IgD-negative memory B cell (primary cell): ENCODE measurements at regions not wholly inside any gene's neighbourhood (a gene's known extent, or its start where the extent isn't known, plus 50 kb on each side); places are given as distances from the start of the nearest gene placed in this dataset.
A peak's percentile ranks its signal among the peaks of the same experiment; 100 is the strongest.

Experiments
- H3K27ac Mint-ChIP-seq, 3 donors: one replicate each; pipeline ENCODE4 v1.8.0; 2020 to 2022; ENCODE audit warnings: mild to moderate bottlenecking in 3 of 3, mixed read lengths in 3 of 3, moderate library complexity in 1 of 3
- H3K27me3 Mint-ChIP-seq: one replicate; pipeline ENCODE4 v1.8.0; 2021; ENCODE audit warnings: mixed read lengths
- H3K36me3 Mint-ChIP-seq: one replicate; pipeline ENCODE4 v1.8.0; 2020; ENCODE audit warnings: mild to moderate bottlenecking, mixed read lengths
- H3K4me1 Mint-ChIP-seq, 3 donors: one replicate each; pipeline ENCODE4 v1.8.0; 2020 to 2022; ENCODE audit warnings: mixed read lengths in 3 of 3, mild to moderate bottlenecking in 1 of 3
- H3K4me3 Mint-ChIP-seq, 4 donors: one replicate each; pipeline ENCODE4 v1.8.0; 2020 to 2022; ENCODE audit warnings: mild to moderate bottlenecking in 4 of 4, mixed read lengths in 4 of 4, moderate library complexity in 3 of 4
- H3K9me3 Mint-ChIP-seq, 3 donors: one replicate each; pipeline ENCODE4 v1.8.0; 2020 to 2021; ENCODE audit warnings: mixed read lengths in 3 of 3, mild to moderate bottlenecking in 1 of 3

DNA sequence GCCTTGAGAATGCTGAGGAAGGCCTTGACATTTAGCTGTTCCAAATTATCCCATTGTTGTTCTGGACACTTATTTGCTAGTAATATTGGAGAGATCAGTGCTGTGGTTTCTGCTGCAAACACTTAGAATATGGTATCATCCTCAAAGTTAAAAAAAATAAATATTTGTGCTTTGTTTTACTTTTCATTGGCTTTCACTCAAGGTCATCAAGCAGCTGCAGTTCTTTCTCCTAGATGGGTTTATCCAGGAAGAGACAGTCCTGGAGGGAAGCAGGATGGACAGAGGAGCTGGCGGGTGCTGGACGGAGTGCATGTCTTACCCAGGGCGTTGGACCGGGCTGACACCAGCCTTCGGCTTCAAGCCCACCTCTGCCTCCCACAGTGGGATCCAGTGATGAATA is 193.6 kb downstream of the MTRR start:
- H3K27me3 Mint-ChIP-seq: no peaks in the 10 kb centered on the region
- no peaks in the 10 kb centered on the region for H3K36me3 Mint-ChIP-seq
- no peak overlapping the region for H3K4me3 Mint-ChIP-seq

DNA sequence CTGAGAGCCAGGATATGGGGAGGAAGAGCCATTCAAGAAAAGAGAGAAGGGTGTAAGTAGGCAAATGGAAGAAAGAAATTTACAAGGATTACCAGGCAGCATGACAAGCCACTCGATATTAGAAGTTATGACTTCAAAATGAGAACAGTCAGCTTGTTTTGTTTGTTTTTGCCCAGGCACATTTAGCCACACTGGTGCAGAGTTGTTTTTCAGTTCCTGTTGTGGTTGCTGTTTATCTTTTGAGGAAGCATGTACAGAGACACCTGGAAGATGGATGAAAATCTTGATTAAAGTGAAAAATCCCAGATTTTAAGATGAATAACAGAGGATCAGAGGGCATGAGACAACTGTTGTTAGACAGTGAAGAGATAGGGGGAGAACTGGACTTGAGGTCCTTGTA is 199.1 kb downstream of the MTRR start:
- Mint-ChIP-seq H3K9me3 (peaks cover 0 to 1% (median 0%) of the 10 kb centered on the region in 3 donors), H3K4me1 (peaks cover 0 to 3% (median 3%) of the 10 kb centered on the region in 3 donors), H3K36me3 (peaks cover 1% of the 10 kb centered on the region), H3K27me3 (no peaks in the 10 kb centered on the region), H3K27ac (no peak overlapping the region), H3K4me3 (no peak overlapping the region)

More for the DNA sequence above, 193.6 kb downstream of the MTRR start:
- Mint-ChIP-seq H3K9me3 (peaks cover 0 to 1% (median 0%) of the 10 kb centered on the region in 3 donors), H3K4me1 (peaks cover 14 to 18% (median 14%) of the 10 kb centered on the region in 3 donors), H3K27ac (no peak overlapping the region)

GRCh38 chr5:8070138-8070537 is 201.2 kb downstream of the MTRR start:
- H3K4me1 Mint-ChIP-seq: peaks cover 0 to 3% (median 3%) of the 10 kb centered on the region in 3 donors

DNA sequence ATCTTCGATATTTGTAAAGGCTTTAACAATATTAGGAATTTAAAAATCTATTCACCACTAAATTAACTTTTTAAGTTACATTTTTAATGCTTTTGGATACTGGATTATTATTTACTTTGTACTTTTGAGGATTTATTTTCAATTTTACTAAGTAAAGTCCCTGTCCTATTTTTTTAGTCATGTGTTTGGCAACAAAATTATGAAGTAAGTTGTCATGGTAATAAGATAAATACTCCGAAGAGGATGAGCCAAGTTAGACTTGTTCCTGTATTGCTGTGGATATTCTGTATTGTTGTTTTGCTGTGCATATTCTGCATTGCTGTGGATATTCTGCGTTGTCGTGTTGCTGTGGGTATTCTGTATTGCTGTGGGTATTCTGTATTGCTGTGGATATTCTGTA is 210.1 kb downstream of the MTRR start:
- no peaks in the 10 kb centered on the region for H3K9me3 Mint-ChIP-seq
- peaks cover 3% of the 10 kb centered on the region for H3K27me3 Mint-ChIP-seq
- no peaks in the 10 kb centered on the region for H3K36me3 Mint-ChIP-seq
- H3K4me1 Mint-ChIP-seq: peaks cover 5 to 11% (median 5%) of the 10 kb centered on the region in 3 donors
- no peak overlapping the region for H3K4me3 Mint-ChIP-seq
- no peak overlapping the region for H3K27ac Mint-ChIP-seq

More at GRCh38 chr5:8070138-8070537, 201.2 kb downstream of the MTRR start:
- Mint-ChIP-seq H3K27me3 (no peaks in the 10 kb centered on the region), H3K36me3 (peaks cover 1% of the 10 kb centered on the region), H3K27ac (no peak overlapping the region), H3K9me3 (peaks cover 0 to 1% (median 0%) of the 10 kb centered on the region in 3 donors), H3K4me3 (no peak overlapping the region)

GRCh38 chr5:8081179-8081578 is 212.2 kb downstream of the MTRR start:
- H3K27me3 Mint-ChIP-seq: peaks cover 3% of the 10 kb centered on the region
- no peaks in the 10 kb centered on the region for H3K36me3 Mint-ChIP-seq
- H3K9me3 Mint-ChIP-seq: no peaks in the 10 kb centered on the region
- peak overlapping the region in 2 of 3 donors; percentile 68 to 73 for H3K27ac Mint-ChIP-seq
- peak overlapping the region in 2 of 4 donors; percentile 34 to 85 for H3K4me3 Mint-ChIP-seq
- peaks cover 5 to 11% (median 5%) of the 10 kb centered on the region in 3 donors for H3K4me1 Mint-ChIP-seq

DNA sequence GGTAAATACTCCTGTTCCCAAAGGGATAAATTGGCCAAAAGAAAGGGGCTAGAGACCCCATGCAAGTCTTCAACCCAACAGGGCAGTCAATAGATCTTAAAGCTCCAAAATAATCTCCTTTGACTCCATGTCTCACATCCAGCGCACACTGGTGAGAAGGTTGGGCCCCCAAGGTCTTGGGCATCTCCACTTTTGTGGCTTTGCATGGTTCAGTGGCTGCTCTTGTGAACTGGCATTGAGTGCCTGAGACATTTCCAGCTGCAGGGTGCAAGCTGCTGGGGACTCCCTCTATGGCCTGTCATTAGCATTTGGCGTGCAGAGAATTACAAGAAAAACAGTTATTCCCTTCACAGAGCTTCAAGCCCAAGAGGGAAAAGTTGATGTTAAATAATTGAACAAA is 224.7 kb downstream of the MTRR start:
- H3K27me3 Mint-ChIP-seq: no peaks in the 10 kb centered on the region
- H3K9me3 Mint-ChIP-seq: peaks cover 0 to 4% (median 3%) of the 10 kb centered on the region in 3 donors
- no peak overlapping the region for H3K4me3 Mint-ChIP-seq
- H3K4me1 Mint-ChIP-seq: no peaks in the 10 kb centered on the region
- H3K36me3 Mint-ChIP-seq: no peaks in the 10 kb centered on the region
- H3K27ac Mint-ChIP-seq: peak overlapping the region in 1 of 3 donors; percentile 14

DNA sequence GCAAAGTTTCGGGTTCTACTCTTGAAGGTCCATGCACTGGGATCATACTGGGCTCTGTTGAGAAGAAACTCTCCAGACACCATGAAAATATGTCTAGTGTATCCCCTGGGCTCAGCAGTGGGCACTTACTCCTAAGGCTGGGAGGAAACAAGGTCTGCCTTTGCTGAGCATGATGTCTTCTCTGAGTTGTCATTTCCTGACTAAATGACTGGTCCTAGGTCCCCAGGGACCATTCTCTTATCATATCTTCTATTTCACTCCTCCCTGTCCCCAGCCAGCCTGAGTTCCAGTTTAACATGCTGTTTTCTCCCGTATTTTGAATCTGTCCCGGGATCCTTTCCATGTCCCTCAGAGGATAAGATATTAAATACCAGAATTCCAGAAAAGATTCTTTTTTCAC is 225.4 kb downstream of the MTRR start:
- H3K36me3 Mint-ChIP-seq: no peaks in the 10 kb centered on the region

GRCh38 chr5:8097146-8097545 is 228.2 kb downstream of the MTRR start:
- H3K36me3 Mint-ChIP-seq: no peaks in the 10 kb centered on the region
- H3K9me3 Mint-ChIP-seq: peaks cover 0 to 3% (median 2%) of the 10 kb centered on the region in 3 donors
- H3K27me3 Mint-ChIP-seq: no peaks in the 10 kb centered on the region
- H3K4me3 Mint-ChIP-seq: no peak overlapping the region
- peak overlapping the region in 1 of 3 donors; percentile 1 for H3K27ac Mint-ChIP-seq
- H3K4me1 Mint-ChIP-seq: no peaks in the 10 kb centered on the region

More for the DNA sequence above, 225.4 kb downstream of the MTRR start:
- Mint-ChIP-seq H3K27me3 (no peaks in the 10 kb centered on the region), H3K27ac (no peak overlapping the region), H3K4me3 (no peak overlapping the region), H3K9me3 (peaks cover 0 to 4% (median 3%) of the 10 kb centered on the region in 3 donors), H3K4me1 (no peaks in the 10 kb centered on the region)

GRCh38 chr5:8098081-8098480 is 229.1 kb downstream of the MTRR start:
- Mint-ChIP-seq H3K27me3 (no peaks in the 10 kb centered on the region), H3K36me3 (no peaks in the 10 kb centered on the region), H3K4me1 (no peaks in the 10 kb centered on the region), H3K4me3 (no peak overlapping the region), H3K27ac (no peak overlapping the region), H3K9me3 (peaks cover 0 to 3% (median 2%) of the 10 kb centered on the region in 3 donors)

- H3K36me3 Mint-ChIP-seq: no peaks in the 10 kb centered on the region
- peaks cover 0 to 4% (median 3%) of the 10 kb centered on the region in 3 donors for H3K9me3 Mint-ChIP-seq
- no peak overlapping the region for H3K27ac Mint-ChIP-seq
- H3K4me3 Mint-ChIP-seq: peak overlapping the region in 1 of 4 donors; percentile 29
- no peaks in the 10 kb centered on the region for H3K27me3 Mint-ChIP-seq
- peaks cover 0 to 4% (median 0%) of the 10 kb centered on the region in 3 donors for H3K4me1 Mint-ChIP-seq
Measured at GRCh38 chr5:8102714-8103113, 233.8 kb downstream of the MTRR start.

GRCh38 chr5:8114597-8115266 is 245.8 kb downstream of the MTRR start:
- no peaks in the 10 kb centered on the region for H3K9me3 Mint-ChIP-seq
- no peaks in the 10 kb centered on the region for H3K27me3 Mint-ChIP-seq
- no peaks in the 10 kb centered on the region for H3K4me1 Mint-ChIP-seq
- no peak overlapping the region for H3K4me3 Mint-ChIP-seq
- H3K27ac Mint-ChIP-seq: no peak overlapping the region
- H3K36me3 Mint-ChIP-seq: no peaks in the 10 kb centered on the region

DNA sequence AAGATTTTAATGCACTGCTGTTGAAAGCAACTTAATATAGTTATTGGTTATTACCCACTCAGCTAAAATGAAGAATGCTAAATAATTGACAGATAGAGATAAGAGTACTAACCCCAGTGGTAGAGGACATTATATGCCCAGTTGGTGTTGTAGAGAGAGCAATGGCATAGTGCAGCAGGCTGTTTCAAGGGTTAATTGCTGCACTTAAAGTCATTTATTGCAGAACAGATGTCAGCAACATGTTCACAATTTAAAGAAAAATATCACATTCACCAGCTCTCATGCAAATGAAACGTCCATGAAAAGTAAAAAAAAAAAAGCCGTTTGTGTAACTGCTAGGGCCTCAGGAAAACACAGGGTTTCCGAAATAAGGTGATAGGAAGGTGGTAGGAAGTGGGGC is 254.6 kb downstream of the MTRR start:
- H3K4me1 Mint-ChIP-seq: no peaks in the 10 kb centered on the region
- no peak overlapping the region for H3K4me3 Mint-ChIP-seq
- H3K27me3 Mint-ChIP-seq: peaks cover 5% of the 10 kb centered on the region
- peaks cover 2% of the 10 kb centered on the region for H3K36me3 Mint-ChIP-seq
- H3K27ac Mint-ChIP-seq: no peak overlapping the region
- H3K9me3 Mint-ChIP-seq: peaks cover 0 to 3% (median 2%) of the 10 kb centered on the region in 3 donors

DNA sequence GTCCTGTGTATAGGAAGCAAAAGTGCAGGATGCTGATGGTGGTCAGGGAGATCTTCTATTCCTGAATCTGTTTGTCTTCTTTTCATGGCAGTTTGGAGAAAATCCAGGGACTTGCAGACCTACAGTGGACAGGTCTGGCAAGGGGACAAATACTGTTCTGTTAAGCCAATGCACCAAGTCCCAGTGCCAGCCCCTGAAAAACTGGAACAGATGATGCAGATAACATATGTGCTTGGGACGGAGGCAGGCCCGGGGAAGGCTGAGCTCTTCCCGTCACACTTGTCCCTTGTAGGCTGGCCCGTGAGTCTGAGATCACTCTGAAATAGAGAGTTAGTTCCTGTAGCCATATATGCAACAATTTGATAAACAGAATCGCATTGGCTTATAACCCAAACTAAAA is 265.7 kb downstream of the MTRR start:
- Mint-ChIP-seq H3K4me3 (no peak overlapping the region), H3K4me1 (peaks cover 0 to 5% (median 3%) of the 10 kb centered on the region in 3 donors), H3K27me3 (no peaks in the 10 kb centered on the region), H3K36me3 (peaks cover 2% of the 10 kb centered on the region), H3K27ac (no peak overlapping the region), H3K9me3 (no peaks in the 10 kb centered on the region)

- Mint-ChIP-seq H3K4me1 (peaks cover 0 to 5% (median 3%) of the 10 kb centered on the region in 3 donors), H3K9me3 (no peaks in the 10 kb centered on the region), H3K27ac (no peak overlapping the region), H3K27me3 (no peaks in the 10 kb centered on the region), H3K36me3 (peaks cover 2% of the 10 kb centered on the region), H3K4me3 (no peak overlapping the region)
Measured at GRCh38 chr5:8135742-8136141, 266.8 kb downstream of the MTRR start.

DNA sequence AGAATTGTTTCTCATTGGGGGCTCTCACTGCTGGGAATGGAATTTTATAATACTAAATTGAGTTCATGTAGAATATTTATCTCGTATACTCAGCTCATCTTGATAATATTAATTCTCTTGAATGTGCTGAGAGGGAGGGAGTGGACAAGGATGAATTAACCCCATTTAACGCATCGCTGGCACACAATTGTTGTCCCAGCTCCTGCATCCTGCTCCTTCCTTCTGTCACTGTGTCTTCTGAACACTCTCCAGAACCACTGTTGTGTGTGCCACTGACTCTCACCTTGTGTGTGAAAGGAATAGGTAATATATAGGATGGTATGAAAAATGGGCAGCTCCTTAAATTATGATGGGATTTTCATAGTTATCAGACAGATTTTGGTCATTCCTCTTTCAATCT is 267.3 kb downstream of the MTRR start:
- Mint-ChIP-seq H3K27ac (no peak overlapping the region), H3K27me3 (no peaks in the 10 kb centered on the region), H3K4me1 (peaks cover 0 to 5% (median 3%) of the 10 kb centered on the region in 3 donors), H3K4me3 (no peak overlapping the region), H3K9me3 (no peaks in the 10 kb centered on the region), H3K36me3 (peaks cover 2% of the 10 kb centered on the region)

- Mint-ChIP-seq H3K9me3 (no peaks in the 10 kb centered on the region), H3K4me1 (peaks cover 0 to 5% (median 2%) of the 10 kb centered on the region in 3 donors), H3K4me3 (no peak overlapping the region), H3K36me3 (peaks cover 2% of the 10 kb centered on the region), H3K27ac (no peak overlapping the region), H3K27me3 (no peaks in the 10 kb centered on the region)
Measured at GRCh38 chr5:8137941-8138550, 269.1 kb downstream of the MTRR start.
